DND-41 (cell line): ENCODE measurements at regions not wholly inside any gene's neighbourhood (a gene's known extent, or its start where the extent isn't known, plus 50 kb on each side); places are given as distances from the start of the nearest gene placed in this dataset.

Experiments
- EZH2 ChIP-seq: IDR thresholded peaks from 3 replicates; pipeline ENCODE4 v1.6.1; 2012; ENCODE audit warnings: borderline replicate concordance, low read depth, mild to moderate bottlenecking, moderate library complexity, low read length, inconsistent platforms; ENCODE audit not compliant: severe bottlenecking
- TF ChIP-seq, protein P1 (sequence below): IDR thresholded peaks from 2 replicates; pipeline ENCODE4 v1.5.1; 2012; ENCODE audit warnings: borderline replicate concordance, low read length, moderate library complexity, mild to moderate bottlenecking; ENCODE audit not compliant: poor library complexity, severe bottlenecking; ENCODE audit errors: extremely low read depth

DNA sequence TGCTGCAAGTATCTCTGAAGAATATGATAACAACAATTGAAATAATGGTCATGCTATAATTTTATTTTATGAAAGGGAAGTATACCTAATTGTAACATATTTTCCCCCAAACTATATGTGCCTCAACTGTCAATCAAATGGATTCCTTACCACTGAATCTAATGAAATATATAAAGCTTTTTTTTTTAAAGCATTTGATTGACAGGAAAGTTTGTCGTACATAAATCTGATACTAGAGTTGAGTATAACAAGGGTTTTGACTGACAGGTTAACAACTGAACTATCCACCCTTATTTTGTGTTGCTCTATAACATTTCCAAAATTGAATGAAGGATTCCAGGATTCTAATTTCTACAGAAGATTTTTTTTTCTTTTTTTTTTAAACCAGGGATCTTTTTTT lies 1333.3 kb upstream of the SLC39A10 start:
- TF ChIP-seq EZH2: no peak
- TF ChIP-seq, protein P1, sequence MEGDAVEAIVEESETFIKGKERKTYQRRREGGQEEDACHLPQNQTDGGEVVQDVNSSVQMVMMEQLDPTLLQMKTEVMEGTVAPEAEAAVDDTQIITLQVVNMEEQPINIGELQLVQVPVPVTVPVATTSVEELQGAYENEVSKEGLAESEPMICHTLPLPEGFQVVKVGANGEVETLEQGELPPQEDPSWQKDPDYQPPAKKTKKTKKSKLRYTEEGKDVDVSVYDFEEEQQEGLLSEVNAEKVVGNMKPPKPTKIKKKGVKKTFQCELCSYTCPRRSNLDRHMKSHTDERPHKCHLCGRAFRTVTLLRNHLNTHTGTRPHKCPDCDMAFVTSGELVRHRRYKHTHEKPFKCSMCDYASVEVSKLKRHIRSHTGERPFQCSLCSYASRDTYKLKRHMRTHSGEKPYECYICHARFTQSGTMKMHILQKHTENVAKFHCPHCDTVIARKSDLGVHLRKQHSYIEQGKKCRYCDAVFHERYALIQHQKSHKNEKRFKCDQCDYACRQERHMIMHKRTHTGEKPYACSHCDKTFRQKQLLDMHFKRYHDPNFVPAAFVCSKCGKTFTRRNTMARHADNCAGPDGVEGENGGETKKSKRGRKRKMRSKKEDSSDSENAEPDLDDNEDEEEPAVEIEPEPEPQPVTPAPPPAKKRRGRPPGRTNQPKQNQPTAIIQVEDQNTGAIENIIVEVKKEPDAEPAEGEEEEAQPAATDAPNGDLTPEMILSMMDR: no peak
